K562 (cell line): ENCODE measurements at regions not wholly inside any gene's neighbourhood (a gene's known extent, or its start where the extent isn't known, plus 50 kb on each side); places are given as distances from the start of the nearest gene placed in this dataset.

Experiments
- ATAC-seq: fragments of 200-7000 bp; cut with Tn5 transposase; 3 replicates; pipeline ENCODE4 v1.9.1; 2020; ENCODE audit warnings: moderate library complexity
- BruUV-seq: library from RNA; stranded (reverse); fragments of 400-500 nt; replicated peaks from 2 replicates; lab custom pipeline; 2021; lab: Mats Ljungman, UMichigan
- CTCF ChIA-PET: fragments of 300-600 bp; formaldehyde crosslinking; extraction: SDS; loops from one replicate; lab custom pipeline; 2021; ENCODE audit warnings: low intra/inter-chr PET ratio; lab: Yijun Ruan, JAX
- POLR2A ChIA-PET: fragments of 300-600, 350-650 bp; sonication (Branson Sonifier 250); formaldehyde crosslinking; extraction: SDS; loops from one replicate; lab custom pipeline; 2021; ENCODE audit warnings: antibody characterized with exemption, inconsistent platforms; lab: Yijun Ruan, JAX
- DNase-seq, 4 experiments: peaks; one replicate each; pipeline versions ENCODE4 v3.0.0 to v3.0.0-alpha.2; 2011 to 2018; ENCODE audit warnings: low spot score in 3 of 4, mixed read lengths in 3 of 4; ENCODE audit errors: extremely low read depth in 1 of 4
- FAIRE-seq: peaks from 2 replicates; lab custom pipeline; 2011; peaks lifted over from hg19 to GRCh38; lab: Jason Lieb, UNC
- H2AFZ ChIP-seq: 2 replicates; pipeline ENCODE4 v1.6.0; 2011; ENCODE audit warnings: low read depth, low read length, control low read depth, inconsistent platforms
- H3K27ac ChIP-seq: fragments of 200-600 bp; 3 replicates; pipeline ENCODE4 v1.8.0; 2011; ENCODE audit warnings: low read depth, mild to moderate bottlenecking, control low read depth, inconsistent platforms, low read length, moderate library complexity, mixed read lengths; ENCODE audit errors: extremely low read depth
- H3K27me3 ChIP-seq, 2 experiments: fragments of 300-600 bp in 1 of 2; 2 replicates in 1 of 2; 3 replicates in 1 of 2; pipeline versions ENCODE4 v1.6.0 to v1.8.0; 2011; ENCODE audit warnings: inconsistent platforms in 2 of 2, low read length in 2 of 2, mild to moderate bottlenecking in 1 of 2, mixed read lengths in 1 of 2, moderate library complexity in 1 of 2; ENCODE audit not compliant: control insufficient read depth in 2 of 2, insufficient read depth in 2 of 2
- H3K36me3 ChIP-seq: fragments of 300-600 bp; 3 replicates; pipeline ENCODE4 v1.8.0; 2011; ENCODE audit warnings: mild to moderate bottlenecking, low read length, inconsistent platforms; ENCODE audit not compliant: control insufficient read depth, insufficient read depth
- H3K4me1 ChIP-seq, 2 experiments: fragments of 200-600 bp in 1 of 2; replicated peaks in 1 of 2; 2 replicates in 1 of 2; 3 replicates in 1 of 2; pipeline versions ENCODE4 v1.5.1 to v1.8.0; 2011; ENCODE audit warnings: inconsistent platforms in 2 of 2, low read length in 2 of 2, mild to moderate bottlenecking in 1 of 2, mixed read lengths in 1 of 2, moderate library complexity in 1 of 2; ENCODE audit not compliant: control insufficient read depth in 2 of 2, insufficient read depth in 2 of 2
- H3K4me2 ChIP-seq: 2 replicates; pipeline ENCODE4 v1.6.1; 2011; ENCODE audit warnings: low read length, control low read depth, inconsistent platforms, mixed read lengths; ENCODE audit not compliant: insufficient read depth
- H3K4me3 ChIP-seq: fragments of 200-600 bp; sonication (generic), shearing (Covaris generic); 2 replicates; pipeline ENCODE4 v1.5.1; 2016; ENCODE audit warnings: control low read depth, inconsistent platforms
- H3K79me2 ChIP-seq: fragments of 200-600 bp; 3 replicates; pipeline ENCODE4 v1.8.0; 2011; ENCODE audit warnings: low read length, inconsistent platforms; ENCODE audit not compliant: control insufficient read depth, insufficient read depth
- H3K9ac ChIP-seq, 2 experiments: 2 replicates each; pipeline versions ENCODE4 v1.6.0 to v1.6.1; 2011; ENCODE audit warnings: low read depth in 2 of 2, low read length in 2 of 2, control low read depth in 1 of 2, inconsistent platforms in 1 of 2, mild to moderate bottlenecking in 1 of 2, mixed read lengths in 1 of 2; ENCODE audit not compliant: insufficient read depth in 1 of 2
- H3K9me1 ChIP-seq: one replicate; pipeline ENCODE4 v1.6.0; 2011; ENCODE audit warnings: inconsistent platforms, mild to moderate bottlenecking, low read length, moderate library complexity; ENCODE audit not compliant: control insufficient read depth, insufficient read depth
- H3K9me3 ChIP-seq: replicated peaks from 2 replicates; pipeline ENCODE4 v1.5.1; 2011; ENCODE audit warnings: low read depth, low read length, inconsistent platforms; ENCODE audit not compliant: control insufficient read depth, insufficient read depth
- H4K20me1 ChIP-seq: replicated peaks from 2 replicates; pipeline ENCODE4 v1.6.1; 2011; ENCODE audit warnings: low read length, inconsistent platforms, mixed read lengths; ENCODE audit not compliant: control insufficient read depth, insufficient read depth
- BCOR ChIP-seq: fragments of 450-650 bp; IDR thresholded peaks from 2 replicates; pipeline ENCODE4 v1.6.1; 2016
- CCNT2 ChIP-seq: IDR thresholded peaks from 2 replicates; pipeline ENCODE4 v1.6.1; 2011; ENCODE audit warnings: borderline replicate concordance, low read depth, mild to moderate bottlenecking, moderate library complexity, mixed read lengths, low read length; ENCODE audit not compliant: insufficient read length; ENCODE audit errors: extremely low read depth
- DIDO1 ChIP-seq: fragments of 450-650 bp; IDR thresholded peaks from 2 replicates; pipeline ENCODE4 v1.6.1; 2016; ENCODE audit warnings: low read depth, missing biosample characterization, missing genetic modification characterization
- E2F3 ChIP-seq: fragments of 250-450 bp; sonication (Bioruptor Pico); IDR thresholded peaks from 2 replicates; pipeline ENCODE4 v1.4.0; 2020; ENCODE audit warnings: mild to moderate bottlenecking
- ETV1 ChIP-seq: fragments of 450-650 bp; conservative IDR thresholded peaks from 2 replicates; pipeline ENCODE4 v1.6.1; 2016; ENCODE audit warnings: missing genetic modification characterization, control low read depth, low read depth, missing compliant biosample characterization
- HIVEP1 ChIP-seq: fragments of 250-450 bp; sonication (Bioruptor Pico); IDR thresholded peaks from 2 replicates; pipeline ENCODE4 v1.4.0; 2020; ENCODE audit warnings: mild to moderate bottlenecking
- IRF2 ChIP-seq: sonication (generic); formaldehyde crosslinking; IDR thresholded peaks from 2 replicates; pipeline ENCODE4 v1.8.1; 2022; ENCODE audit warnings: mild to moderate bottlenecking, missing genetic modification reagents
- KHSRP ChIP-seq: fragments of 450-650 bp; IDR thresholded peaks from 2 replicates; pipeline ENCODE4 v1.6.1; 2017
- PHF20 ChIP-seq: fragments of 450-650 bp; IDR thresholded peaks from 2 replicates; pipeline ENCODE4 v1.6.1; 2018; ENCODE audit not compliant: partially characterized antibody
- TAF7 ChIP-seq: fragments of 450-650 bp; IDR thresholded peaks from 2 replicates; pipeline ENCODE4 v1.6.1; 2016; ENCODE audit warnings: missing genetic modification characterization, missing compliant biosample characterization
- TRIM24 ChIP-seq, 2 experiments: fragments of 450-650 bp; IDR thresholded peaks; 2 replicates each; pipeline ENCODE4 v1.6.1; 2016
- ZNF140 ChIP-seq: fragments of 250-450 bp; sonication (Bioruptor Pico); IDR thresholded peaks from 2 replicates; pipeline ENCODE4 v1.8.0; 2021; ENCODE audit warnings: moderate library complexity, mild to moderate bottlenecking, inconsistent platforms
- ZNF175 ChIP-seq: fragments of 200-800 bp; sonication (Bioruptor generic); IDR thresholded peaks from 2 replicates; pipeline ENCODE4 v1.6.1; 2016; ENCODE audit warnings: low read depth, mild to moderate bottlenecking, missing genetic modification characterization, missing compliant biosample characterization
- WGBS: fragments of 100-300 bp; shearing (Covaris generic); methylation state at CpG from one replicate; pipeline ENCODE4 v1.1.6; 2016; ENCODE audit warnings: low coverage, mixed read lengths; ENCODE audit not compliant: insufficient coverage; ENCODE audit errors: missing lambda C conversion rate; 5-methylcytosine and 5-hydroxymethylcytosine counted together
- in situ Hi-C: fragments of 300-500 bp; cut with MboI; formaldehyde crosslinking; loops from 4 replicates; pipeline ENCODE4 v1.15.0; 2018; ENCODE audit warnings: inconsistent platforms, mixed read lengths
- intact Hi-C: fragments of 100-400 bp; cut with micrococcal nuclease; formaldehyde crosslinking; loops from 2 replicates; pipeline ENCODE4 v1.14.2; 2022
- TF ChIP-seq, protein P1 (sequence below), 2 experiments: fragments of 450-650 bp; formaldehyde crosslinking in 1 of 2; IDR thresholded peaks; 2 replicates each; pipeline versions ENCODE4 v1.4.0 to v1.6.1; 2014 to 2020; ENCODE audit warnings: mild to moderate bottlenecking in 2 of 2, borderline replicate concordance in 1 of 2, low read depth in 1 of 2

DNA sequence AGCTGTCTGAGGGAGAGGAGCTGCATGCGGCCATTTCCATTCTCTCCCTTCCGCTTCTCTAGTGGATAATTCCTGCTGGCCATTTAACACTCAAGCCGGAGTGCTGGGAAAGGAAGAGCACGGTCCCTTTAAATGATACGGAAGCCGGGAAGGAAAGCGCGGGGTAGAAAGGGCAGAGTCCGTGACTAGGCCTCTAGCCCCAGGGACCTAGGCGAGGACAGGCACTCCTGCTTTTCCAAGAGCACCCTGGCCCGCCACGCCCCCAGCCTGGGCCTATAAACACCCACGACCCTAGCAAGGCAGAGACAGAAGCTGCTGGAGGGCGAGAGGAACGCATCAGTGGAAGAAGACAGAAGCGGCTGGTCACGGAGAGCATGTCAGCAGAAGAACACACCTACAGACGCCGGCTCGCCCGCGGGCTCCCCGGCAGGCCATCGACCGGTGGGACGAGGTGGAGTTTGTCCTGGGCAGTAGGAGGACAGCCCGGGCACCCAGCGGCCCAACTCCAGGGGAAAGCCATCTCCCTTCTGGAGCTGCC lies 1206.6 kb upstream of the TMEM132C start:
- H3K27me3 ChIP-seq: no peaks in the 10 kb centered on the region
- WGBS: 2% methylated on average over 28 of the region's 28 CpGs
- H3K9me3 ChIP-seq: no peaks in the 10 kb centered on the region
- ATAC-seq: peak; percentile 77
- H3K9ac ChIP-seq: peak overlapping the region; percentile 90 to 93
- DNase-seq: peak; percentile 78 to 92 (median 79)
- POLR2A ChIA-PET: interaction anchor here (0.6 to 2.6 kb wide), 14 partner anchors 9 to 330 kb away, joined by 3 to 11 read pairs (median 3); no protein-coding TSS in a partner anchor
- H2AFZ ChIP-seq: peak overlapping the region; percentile 92
- peaks cover 7% of the 10 kb centered on the region for H3K36me3 ChIP-seq
- in situ Hi-C loops (no loop called here), intact Hi-C loops (loop anchor here (10.0 kb wide), 1 partner anchor 94 kb away; no protein-coding TSS in a partner anchor)
- peaks cover 7 to 12% of the 10 kb centered on the region in 2 experiments; a peak in 3 of 5 replicates for H3K4me1 ChIP-seq
- peak overlapping the region; percentile 65 for H3K4me3 ChIP-seq
- FAIRE-seq: peak; percentile 84
- no TSS peak for BruUV-seq
- no peaks in the 10 kb centered on the region for H3K9me1 ChIP-seq
- peak overlapping the region; percentile 94 for H3K4me2 ChIP-seq
- H4K20me1 ChIP-seq: no peaks in the 10 kb centered on the region
- H3K79me2 ChIP-seq: peaks cover 70% of the 10 kb centered on the region
- CTCF ChIA-PET: interaction anchor here (0.6 kb wide), 1 partner anchor 83 kb away, joined by 7 read pairs; no protein-coding TSS in a partner anchor
- H3K27ac ChIP-seq: peak overlapping the region; percentile 79
- TF ChIP-seq IRF2 (CRISPR knock-in tag) (no peak), BCOR (0 out of 2 replicates have a peak, but pooled peaks have one; percentile 19), ZNF175 (CRISPR knock-in tag) (no peak), PHF20 (peak; percentile 49), E2F3 (peak; percentile 54; the same call in 1 of the 2 replicates), TRIM24 (IDR thresholded peaks at IDR 0.05) (peak in 1 of 2 experiments; percentile 50; a peak in 1 of 4 replicates), TAF7 (tag) (peak; percentile 84), CCNT2 (peak; percentile 61), HIVEP1 (CRISPR knock-in tag) (no peak), ZNF140 (CRISPR knock-in tag) (no peak), ETV1 (tag) (no peak; the same call in 1 of the 2 replicates), KHSRP (no peak), DIDO1 (tag) (peak; percentile 71)
- TF ChIP-seq, protein P1, sequence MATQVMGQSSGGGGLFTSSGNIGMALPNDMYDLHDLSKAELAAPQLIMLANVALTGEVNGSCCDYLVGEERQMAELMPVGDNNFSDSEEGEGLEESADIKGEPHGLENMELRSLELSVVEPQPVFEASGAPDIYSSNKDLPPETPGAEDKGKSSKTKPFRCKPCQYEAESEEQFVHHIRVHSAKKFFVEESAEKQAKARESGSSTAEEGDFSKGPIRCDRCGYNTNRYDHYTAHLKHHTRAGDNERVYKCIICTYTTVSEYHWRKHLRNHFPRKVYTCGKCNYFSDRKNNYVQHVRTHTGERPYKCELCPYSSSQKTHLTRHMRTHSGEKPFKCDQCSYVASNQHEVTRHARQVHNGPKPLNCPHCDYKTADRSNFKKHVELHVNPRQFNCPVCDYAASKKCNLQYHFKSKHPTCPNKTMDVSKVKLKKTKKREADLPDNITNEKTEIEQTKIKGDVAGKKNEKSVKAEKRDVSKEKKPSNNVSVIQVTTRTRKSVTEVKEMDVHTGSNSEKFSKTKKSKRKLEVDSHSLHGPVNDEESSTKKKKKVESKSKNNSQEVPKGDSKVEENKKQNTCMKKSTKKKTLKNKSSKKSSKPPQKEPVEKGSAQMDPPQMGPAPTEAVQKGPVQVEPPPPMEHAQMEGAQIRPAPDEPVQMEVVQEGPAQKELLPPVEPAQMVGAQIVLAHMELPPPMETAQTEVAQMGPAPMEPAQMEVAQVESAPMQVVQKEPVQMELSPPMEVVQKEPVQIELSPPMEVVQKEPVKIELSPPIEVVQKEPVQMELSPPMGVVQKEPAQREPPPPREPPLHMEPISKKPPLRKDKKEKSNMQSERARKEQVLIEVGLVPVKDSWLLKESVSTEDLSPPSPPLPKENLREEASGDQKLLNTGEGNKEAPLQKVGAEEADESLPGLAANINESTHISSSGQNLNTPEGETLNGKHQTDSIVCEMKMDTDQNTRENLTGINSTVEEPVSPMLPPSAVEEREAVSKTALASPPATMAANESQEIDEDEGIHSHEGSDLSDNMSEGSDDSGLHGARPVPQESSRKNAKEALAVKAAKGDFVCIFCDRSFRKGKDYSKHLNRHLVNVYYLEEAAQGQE (IDR thresholded peaks at IDR 0.05; ENCODE audit: borderline replicate concordance): no peak
- TF ChIP-seq, protein P1 (CRISPR knock-in tag; IDR thresholded peaks at IDR 0.05; ENCODE audit: low read depth): 0 out of 2 replicates have a peak, but pooled peaks have one; percentile 33
